H9 (cell line): ENCODE measurements at regions not wholly inside any gene's neighbourhood (a gene's known extent, or its start where the extent isn't known, plus 50 kb on each side); places are given as distances from the start of the nearest gene placed in this dataset.

Experiments used
- DNase-seq: peaks from one replicate; pipeline ENCODE4 v3.0.0-alpha.2; 2017
- H2AFZ ChIP-seq: one replicate; pipeline ENCODE4 v1.6.1; 2013; ENCODE audit warnings: mild to moderate bottlenecking, low read length, control low read depth, moderate library complexity
- H2AK5ac ChIP-seq: 2 replicates; pipeline ENCODE4 v1.6.1; 2013; ENCODE audit warnings: low read length, control low read depth, mixed read lengths; ENCODE audit not compliant: insufficient read length
- H2BK120ac ChIP-seq: one replicate; pipeline ENCODE4 v1.6.1; 2013; ENCODE audit warnings: low read depth, mild to moderate bottlenecking, low read length, control low read depth, inconsistent platforms; ENCODE audit not compliant: poor library complexity, severe bottlenecking
- H2BK12ac ChIP-seq: 2 replicates; pipeline ENCODE4 v1.6.1; 2013; ENCODE audit warnings: low read length, control low read depth, mixed read lengths, low read depth; ENCODE audit not compliant: insufficient read length
- H2BK15ac ChIP-seq: 2 replicates; pipeline ENCODE4 v1.6.1; 2013; ENCODE audit warnings: low read depth, low read length, control low read depth
- H2BK20ac ChIP-seq: one replicate; pipeline ENCODE4 v1.6.1; 2013; ENCODE audit warnings: low read depth, mild to moderate bottlenecking, low read length, control low read depth, inconsistent platforms; ENCODE audit not compliant: poor library complexity, severe bottlenecking
- H2BK5ac ChIP-seq: 2 replicates; pipeline ENCODE4 v1.6.1; 2013; ENCODE audit warnings: low read length, control low read depth, mixed read lengths; ENCODE audit not compliant: insufficient read length
- H3K14ac ChIP-seq: 2 replicates; pipeline ENCODE4 v1.6.1; 2013; ENCODE audit warnings: low read length, control low read depth; ENCODE audit not compliant: insufficient read depth
- H3K18ac ChIP-seq: 2 replicates; pipeline ENCODE4 v1.6.1; 2013; ENCODE audit warnings: low read depth, mild to moderate bottlenecking, mixed read lengths, low read length, control low read depth; ENCODE audit not compliant: insufficient read length
- H3K23ac ChIP-seq: 2 replicates; pipeline ENCODE4 v1.6.1; 2013; ENCODE audit warnings: low read length, control low read depth, mixed read lengths, low read depth; ENCODE audit not compliant: insufficient read length
- H3K23me2 ChIP-seq: 2 replicates; pipeline ENCODE4 v1.6.1; 2013; ENCODE audit warnings: low read depth, mild to moderate bottlenecking, mixed read lengths, low read length, control low read depth; ENCODE audit not compliant: insufficient read length, poor library complexity, severe bottlenecking
- H3K27ac ChIP-seq: 2 replicates; pipeline ENCODE4 v1.5.1; 2013; ENCODE audit warnings: low read length, control low read depth, mixed read lengths, low read depth; ENCODE audit not compliant: insufficient read length
- H3K27me3 ChIP-seq: 2 replicates; pipeline ENCODE4 v1.6.1; 2013; ENCODE audit warnings: low read length, control low read depth, inconsistent platforms; ENCODE audit not compliant: insufficient read depth
- H3K4ac ChIP-seq: 2 replicates; pipeline ENCODE4 v1.6.1; 2013; ENCODE audit warnings: low read depth, mild to moderate bottlenecking, control low read depth, inconsistent platforms, low read length, moderate library complexity
- H3K4me1 ChIP-seq: 2 replicates; pipeline ENCODE4 v1.6.1; 2013; ENCODE audit warnings: low read length, control low read depth, inconsistent platforms; ENCODE audit not compliant: insufficient read depth
- H3K4me2 ChIP-seq: 2 replicates; pipeline ENCODE4 v1.6.1; 2013; ENCODE audit warnings: low read length, control low read depth, mixed read lengths; ENCODE audit not compliant: insufficient read length, insufficient read depth
- H3K56ac ChIP-seq: 2 replicates; pipeline ENCODE4 v1.6.1; 2013; ENCODE audit warnings: low read depth, mild to moderate bottlenecking, mixed read lengths, low read length, control low read depth; ENCODE audit not compliant: insufficient read length
- H3K79me1 ChIP-seq: 2 replicates; pipeline ENCODE4 v1.6.1; 2013; ENCODE audit warnings: low read depth, mild to moderate bottlenecking, moderate library complexity, low read length, control low read depth, inconsistent platforms; ENCODE audit not compliant: insufficient read depth, poor library complexity, severe bottlenecking
- H3K79me2 ChIP-seq: 2 replicates; pipeline ENCODE4 v1.6.1; 2013; ENCODE audit warnings: low read length, control low read depth, inconsistent platforms; ENCODE audit not compliant: insufficient read depth
- H3K9ac ChIP-seq: 2 replicates; pipeline ENCODE4 v1.6.1; 2013; ENCODE audit warnings: low read length, control low read depth, mixed read lengths; ENCODE audit not compliant: insufficient read length; ENCODE audit errors: extremely low read depth
- H3K9me3 ChIP-seq: one replicate; pipeline ENCODE4 v1.6.1; 2013; ENCODE audit warnings: low read depth, low read length, inconsistent platforms; ENCODE audit not compliant: control insufficient read depth
- H3T11ph ChIP-seq: one replicate; pipeline ENCODE4 v1.6.1; 2013; ENCODE audit warnings: mild to moderate bottlenecking, low read length, control low read depth, inconsistent platforms
- H4K20me1 ChIP-seq: one replicate; pipeline ENCODE4 v1.6.1; 2013; ENCODE audit not compliant: control insufficient read depth, insufficient read length, insufficient read depth
- H4K5ac ChIP-seq: 2 replicates; pipeline ENCODE4 v1.6.1; 2013; ENCODE audit warnings: low read depth, mild to moderate bottlenecking, mixed read lengths, low read length, control low read depth; ENCODE audit not compliant: insufficient read length
- H4K8ac ChIP-seq: replicated peaks from 2 replicates; pipeline ENCODE4 v1.6.1; 2013; ENCODE audit warnings: low read length, control low read depth, mixed read lengths, low read depth; ENCODE audit not compliant: insufficient read length
- H4K91ac ChIP-seq: 2 replicates; pipeline ENCODE4 v1.6.1; 2013; ENCODE audit warnings: low read depth, mild to moderate bottlenecking, moderate library complexity, mixed read lengths, low read length, control low read depth; ENCODE audit not compliant: insufficient read length
- H3K27ac Mint-ChIP-seq, 3 experiments: 2 replicates in 2 of 3; 3 replicates in 1 of 3; pipeline ENCODE4 v1.8.0; 2020 to 2021; ENCODE audit warnings: mixed read lengths in 3 of 3, mild to moderate bottlenecking in 1 of 3, moderate library complexity in 1 of 3
- H3K27me3 Mint-ChIP-seq: 2 replicates; pipeline ENCODE4 v1.8.0; 2021; ENCODE audit warnings: low read depth, mild to moderate bottlenecking, moderate library complexity, mixed read lengths
- H3K36me3 Mint-ChIP-seq, 3 experiments: 2 replicates in 2 of 3; 3 replicates in 1 of 3; pipeline ENCODE4 v1.8.0; 2020 to 2021; ENCODE audit warnings: low read depth in 3 of 3, mixed read lengths in 3 of 3; ENCODE audit not compliant: insufficient read depth in 1 of 3
- H3K4me1 Mint-ChIP-seq, 2 experiments: 2 replicates each; pipeline ENCODE4 v1.8.0; 2020; ENCODE audit warnings: mixed read lengths in 2 of 2
- H3K4me3 Mint-ChIP-seq, 2 experiments: 2 replicates in 1 of 2; 3 replicates in 1 of 2; pipeline ENCODE4 v1.8.0; 2020 to 2021; ENCODE audit warnings: mild to moderate bottlenecking in 2 of 2, mixed read lengths in 2 of 2, moderate library complexity in 1 of 2
- H3K9me3 Mint-ChIP-seq, 2 experiments: 2 replicates in 1 of 2; 3 replicates in 1 of 2; pipeline ENCODE4 v1.8.0; 2020; ENCODE audit warnings: mild to moderate bottlenecking in 2 of 2, mixed read lengths in 2 of 2, moderate library complexity in 1 of 2
- WGBS: extraction: QIAGEN DNeasy Blood & Tissue Kit; methylation state at CpG from one replicate; pipeline ENCODE4 v1.1.7; 2013; ENCODE audit warnings: missing lambda C conversion rate, low lambda C conversion rate, mixed read lengths; ENCODE audit not compliant: insufficient read length; ENCODE audit errors: extremely low coverage; 5-methylcytosine and 5-hydroxymethylcytosine counted together
- TF ChIP-seq, protein P1 (sequence below): fragments of 200-600 bp; sonication (generic); conservative IDR thresholded peaks from 3 replicates; pipeline ENCODE4 v1.8.0; 2021; ENCODE audit warnings: antibody characterized with exemption, mild to moderate bottlenecking

- no peaks in the 10 kb centered on the region for H3K79me1 ChIP-seq
- H3K56ac ChIP-seq, result no peak overlapping the region
- Mint-ChIP-seq H3K27me3 (peaks cover 18% of the 10 kb centered on the region), H3K9me3 (no peaks in the 10 kb centered on the region), H3K4me3 (no peak overlapping the region), H3K36me3 (no peaks in the 10 kb centered on the region), H3K4me1 (peaks cover 10 to 23% of the 10 kb centered on the region in 2 experiments), H3K27ac (no peak overlapping the region)
- H3K23ac ChIP-seq, result no peak overlapping the region
- peaks cover 2% of the 10 kb centered on the region for H4K20me1 ChIP-seq
- H3K23me2 ChIP-seq, result no peaks in the 10 kb centered on the region
- TF ChIP-seq, protein P1, sequence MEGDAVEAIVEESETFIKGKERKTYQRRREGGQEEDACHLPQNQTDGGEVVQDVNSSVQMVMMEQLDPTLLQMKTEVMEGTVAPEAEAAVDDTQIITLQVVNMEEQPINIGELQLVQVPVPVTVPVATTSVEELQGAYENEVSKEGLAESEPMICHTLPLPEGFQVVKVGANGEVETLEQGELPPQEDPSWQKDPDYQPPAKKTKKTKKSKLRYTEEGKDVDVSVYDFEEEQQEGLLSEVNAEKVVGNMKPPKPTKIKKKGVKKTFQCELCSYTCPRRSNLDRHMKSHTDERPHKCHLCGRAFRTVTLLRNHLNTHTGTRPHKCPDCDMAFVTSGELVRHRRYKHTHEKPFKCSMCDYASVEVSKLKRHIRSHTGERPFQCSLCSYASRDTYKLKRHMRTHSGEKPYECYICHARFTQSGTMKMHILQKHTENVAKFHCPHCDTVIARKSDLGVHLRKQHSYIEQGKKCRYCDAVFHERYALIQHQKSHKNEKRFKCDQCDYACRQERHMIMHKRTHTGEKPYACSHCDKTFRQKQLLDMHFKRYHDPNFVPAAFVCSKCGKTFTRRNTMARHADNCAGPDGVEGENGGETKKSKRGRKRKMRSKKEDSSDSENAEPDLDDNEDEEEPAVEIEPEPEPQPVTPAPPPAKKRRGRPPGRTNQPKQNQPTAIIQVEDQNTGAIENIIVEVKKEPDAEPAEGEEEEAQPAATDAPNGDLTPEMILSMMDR, result no peak
- H2BK120ac ChIP-seq, result no peak overlapping the region
- H3K9me3 ChIP-seq, result no peaks in the 10 kb centered on the region
- H3K79me2 ChIP-seq, result no peaks in the 10 kb centered on the region
- no CpG with 5 or more reads among the region's 30 CpGs for WGBS
- no peak overlapping the region for H3K18ac ChIP-seq
- H2BK12ac ChIP-seq, result no peak overlapping the region
- H3K9ac ChIP-seq, result no peak overlapping the region
- 0 out of 2 replicates have a peak, but pooled peaks cover 2% of the 10 kb centered on the region for H3K4me1 ChIP-seq
- H3K4ac ChIP-seq, result no peak overlapping the region
- no peak overlapping the region for H3T11ph ChIP-seq
- H3K4me2 ChIP-seq, result no peak overlapping the region
- no peak overlapping the region for H2AK5ac ChIP-seq
- H2AFZ ChIP-seq, result no peak overlapping the region
- no peak for DNase-seq
- H4K8ac ChIP-seq, result no peak overlapping the region
- no peak overlapping the region for H2BK15ac ChIP-seq
- H4K91ac ChIP-seq, result no peak overlapping the region
- H3K27ac ChIP-seq, result no peak overlapping the region
- H3K27me3 ChIP-seq, result no peaks in the 10 kb centered on the region
- no peak overlapping the region for H2BK20ac ChIP-seq
- H3K14ac ChIP-seq, result no peak overlapping the region
- H2BK5ac ChIP-seq, result no peak overlapping the region
- H4K5ac ChIP-seq, result no peak overlapping the region
These were observed 112.0 kb upstream of the ADRA2C start for GRCh38 chr4:3654036-3654807.
